Activated CD8-positive, alpha-beta T cell treated with anti-CD3 and anti-CD28 coated beads for 36 hours (primary cell): ENCODE measurements at regions not wholly inside any gene's neighbourhood (a gene's known extent, or its start where the extent isn't known, plus 50 kb on each side); places are given as distances from the start of the nearest gene placed in this dataset.

Source experiments
- ATAC-seq: fragments of 200-7000 bp; cut with Tn5 transposase; one replicate; pipeline ENCODE4 v1.10.0; 2021; ENCODE audit warnings: mild to moderate bottlenecking, moderate library complexity
- CTCF ChIA-PET: fragments of 350-600 bp; sonication (Branson Sonifier 250); formaldehyde crosslinking; loops from one replicate; lab custom pipeline; 2021; ENCODE audit warnings: antibody characterized with exemption; lab: Charles Lee
- POLR2A ChIA-PET: fragments of 350-600 bp; sonication (Branson Sonifier 250); formaldehyde crosslinking; loops from one replicate; lab custom pipeline; 2021; ENCODE audit warnings: antibody characterized with exemption; lab: Charles Lee
- DNase-seq: peaks from one replicate; pipeline ENCODE4 v3.0.0-alpha.2; 2020
- H3K27ac Mint-ChIP-seq: one replicate; pipeline ENCODE4 v1.8.0; 2021; ENCODE audit warnings: mild to moderate bottlenecking, mixed read lengths
- H3K27me3 Mint-ChIP-seq: one replicate; pipeline ENCODE4 v1.8.0; 2021; ENCODE audit warnings: mixed read lengths
- H3K36me3 Mint-ChIP-seq: one replicate; pipeline ENCODE4 v1.8.0; 2021; ENCODE audit warnings: low read depth, mixed read lengths
- H3K4me1 Mint-ChIP-seq: one replicate; pipeline ENCODE4 v1.8.0; 2021; ENCODE audit warnings: low read depth, mixed read lengths
- H3K4me3 Mint-ChIP-seq: one replicate; pipeline ENCODE4 v1.8.0; 2021; ENCODE audit warnings: mild to moderate bottlenecking, moderate library complexity, mixed read lengths
- H3K9me3 Mint-ChIP-seq: one replicate; pipeline ENCODE4 v1.8.0; 2021; ENCODE audit warnings: mixed read lengths
- CTCF ChIP-seq: fragments of 200-600 bp; IDR thresholded peaks from one replicate; pipeline ENCODE4 v1.8.0; 2022; ENCODE audit warnings: antibody characterized with exemption, mild to moderate bottlenecking
- intact Hi-C: fragments of 100-400 bp; cut with micrococcal nuclease; formaldehyde crosslinking; loops from one replicate; pipeline ENCODE4 v1.10.0; 2022

- H3K36me3 Mint-ChIP-seq, result no peaks in the 10 kb centered on the region
- H3K27me3 Mint-ChIP-seq, result no peaks in the 10 kb centered on the region
- H3K4me1 Mint-ChIP-seq, result peaks cover 5% of the 10 kb centered on the region
- ChIA-PET POLR2A (no interaction called here), CTCF (no interaction called here)
- DNase-seq, result no peak
- H3K4me3 Mint-ChIP-seq, result no peak overlapping the region
- ATAC-seq, result no peak
- intact Hi-C loops, result no loop called here
- no peak overlapping the region for H3K27ac Mint-ChIP-seq
- H3K9me3 Mint-ChIP-seq, result peaks cover 11% of the 10 kb centered on the region
- TF ChIP-seq CTCF, result no peak
Measured at GRCh38 chr1:82453511-82454185, 652.9 kb downstream of the ADGRL2 start.

GRCh38 chr1:82452096-82452495 lies 651.4 kb downstream of the ADGRL2 start:
- Mint-ChIP-seq H3K4me1 (peaks cover 7% of the 10 kb centered on the region), H3K27ac (no peak overlapping the region), H3K27me3 (no peaks in the 10 kb centered on the region), H3K36me3 (no peaks in the 10 kb centered on the region), H3K4me3 (no peak overlapping the region), H3K9me3 (peaks cover 11% of the 10 kb centered on the region)
- no peak for TF ChIP-seq CTCF
- ChIA-PET CTCF (no interaction called here), POLR2A (no interaction called here)
- intact Hi-C loops, result no loop called here
- no peak for ATAC-seq
- no peak for DNase-seq

GRCh38 chr1:82451191-82451590 lies 650.5 kb downstream of the ADGRL2 start:
- ChIA-PET POLR2A (no interaction called here), CTCF (no interaction called here)
- no peak for DNase-seq
- Mint-ChIP-seq H3K4me1 (peaks cover 8% of the 10 kb centered on the region), H3K27me3 (no peaks in the 10 kb centered on the region), H3K36me3 (no peaks in the 10 kb centered on the region), H3K9me3 (peaks cover 11% of the 10 kb centered on the region), H3K4me3 (no peak overlapping the region), H3K27ac (no peak overlapping the region)
- no peak for ATAC-seq
- no peak for TF ChIP-seq CTCF
- intact Hi-C loops, result no loop called here

GRCh38 chr1:82449506-82450057 lies 648.8 kb downstream of the ADGRL2 start:
- ChIA-PET CTCF (no interaction called here), POLR2A (no interaction called here)
- ATAC-seq, result no peak
- H3K27me3 Mint-ChIP-seq, result no peaks in the 10 kb centered on the region
- TF ChIP-seq CTCF, result no peak
- DNase-seq, result no peak
- H3K4me1 Mint-ChIP-seq, result peaks cover 2% of the 10 kb centered on the region
- H3K4me3 Mint-ChIP-seq, result no peak overlapping the region
- intact Hi-C loops, result no loop called here
- peaks cover 11% of the 10 kb centered on the region for H3K9me3 Mint-ChIP-seq
- no peak overlapping the region for H3K27ac Mint-ChIP-seq
- no peaks in the 10 kb centered on the region for H3K36me3 Mint-ChIP-seq

GRCh38 chr1:82446955-82447354 lies 646.2 kb downstream of the ADGRL2 start:
- peak; percentile 85 for ATAC-seq
- H3K36me3 Mint-ChIP-seq, result no peaks in the 10 kb centered on the region
- H3K4me1 Mint-ChIP-seq, result peaks cover 2% of the 10 kb centered on the region
- no peak for TF ChIP-seq CTCF
- ChIA-PET CTCF (no interaction called here), POLR2A (no interaction called here)
- no peaks in the 10 kb centered on the region for H3K27me3 Mint-ChIP-seq
- peak; percentile 3 for DNase-seq
- H3K27ac Mint-ChIP-seq, result no peak overlapping the region
- peaks cover 2% of the 10 kb centered on the region for H3K9me3 Mint-ChIP-seq
- intact Hi-C loops, result no loop called here
- H3K4me3 Mint-ChIP-seq, result no peak overlapping the region
